ENCODE measurements at regions not wholly inside any gene's neighbourhood (a gene's known extent, or its start where the extent isn't known, plus 50 kb on each side); places are given as distances from the start of the nearest gene placed in this dataset.
"Not testable (repeated sequence)": the region's sequence is repeated elsewhere in the genome, so short reads cannot be mapped to it uniquely, and the experiment has no call there.

- DNase-seq: no peak
Observed at GRCh38 chr13:39895254-39895653, 239.8 kb downstream of the COG6 start.

- DNase-seq: no peak
Observed at GRCh38 chr13:39897636-39898035, 242.2 kb downstream of the COG6 start.

- no peak for DNase-seq
Observed at GRCh38 chr13:39900106-39900750, 244.8 kb downstream of the COG6 start.

GRCh38 chr13:39904959-39905358 lies 249.5 kb downstream of the COG6 start:
- DNase-seq: no peak

- no peak for DNase-seq
Observed at GRCh38 chr13:39909634-39910033, 254.2 kb downstream of the COG6 start.

GRCh38 chr13:39910041-39910440 lies 254.6 kb downstream of the COG6 start:
- DNase-seq: no peak

- DNase-seq: no peak
Observed at GRCh38 chr13:39910833-39911232, 255.4 kb downstream of the COG6 start.

GRCh38 chr13:39913339-39913738 lies 257.9 kb downstream of the COG6 start:
- DNase-seq: no peak

GRCh38 chr13:39913928-39914327 lies 258.5 kb downstream of the COG6 start:
- DNase-seq: no peak

- no peak for DNase-seq
Observed at GRCh38 chr13:39915418-39915817, 260.0 kb downstream of the COG6 start.

- no peak for DNase-seq
Observed at GRCh38 chr13:39916330-39916729, 260.9 kb downstream of the COG6 start.

GRCh38 chr13:39918620-39919236 lies 263.3 kb downstream of the COG6 start:
- no peak for DNase-seq

GRCh38 chr13:39920613-39921012 lies 265.2 kb downstream of the COG6 start:
- no peak for DNase-seq

- DNase-seq: no peak
Observed at GRCh38 chr13:39926345-39926744, 270.9 kb downstream of the COG6 start.

- no peak for DNase-seq
Observed at GRCh38 chr13:39928261-39928660, 272.8 kb downstream of the COG6 start.

- no peak for DNase-seq
Observed at GRCh38 chr13:39929583-39929982, 274.1 kb downstream of the COG6 start.

- no peak for DNase-seq
Observed at GRCh38 chr13:39930060-39930459, 274.6 kb downstream of the COG6 start.

- DNase-seq: no peak
Observed at GRCh38 chr13:39930544-39931444, 275.3 kb downstream of the COG6 start.

GRCh38 chr13:39931505-39931904 lies 276.0 kb downstream of the COG6 start:
- no peak for DNase-seq

- not testable (repeated sequence) for DNase-seq
Observed at GRCh38 chr13:39932514-39932913, 277.1 kb downstream of the COG6 start.

GRCh38 chr13:39935155-39935554 lies 279.7 kb downstream of the COG6 start:
- no peak for DNase-seq

- no peak for DNase-seq
Observed at GRCh38 chr13:39938596-39938995, 283.1 kb downstream of the COG6 start.

GRCh38 chr13:39941236-39941635 lies 285.8 kb downstream of the COG6 start:
- DNase-seq: no peak
